Stimulated activated CD4-positive, alpha-beta T cell treated with anti-CD3 and anti-CD28 coated beads, Interleukin-2, amount 100 ng/mL, for 48 hours (primary cell): ENCODE measurements at regions not wholly inside any gene's neighbourhood (a gene's known extent, or its start where the extent isn't known, plus 50 kb on each side); places are given as distances from the start of the nearest gene placed in this dataset.
"Not testable (repeated sequence)": the region's sequence is repeated elsewhere in the genome, so short reads cannot be mapped to it uniquely, and the experiment has no call there.

ENCODE experiments used
- DNase-seq, 2 donors: peaks; one replicate each; pipeline ENCODE4 v3.0.0-alpha.2; 2020

DNA sequence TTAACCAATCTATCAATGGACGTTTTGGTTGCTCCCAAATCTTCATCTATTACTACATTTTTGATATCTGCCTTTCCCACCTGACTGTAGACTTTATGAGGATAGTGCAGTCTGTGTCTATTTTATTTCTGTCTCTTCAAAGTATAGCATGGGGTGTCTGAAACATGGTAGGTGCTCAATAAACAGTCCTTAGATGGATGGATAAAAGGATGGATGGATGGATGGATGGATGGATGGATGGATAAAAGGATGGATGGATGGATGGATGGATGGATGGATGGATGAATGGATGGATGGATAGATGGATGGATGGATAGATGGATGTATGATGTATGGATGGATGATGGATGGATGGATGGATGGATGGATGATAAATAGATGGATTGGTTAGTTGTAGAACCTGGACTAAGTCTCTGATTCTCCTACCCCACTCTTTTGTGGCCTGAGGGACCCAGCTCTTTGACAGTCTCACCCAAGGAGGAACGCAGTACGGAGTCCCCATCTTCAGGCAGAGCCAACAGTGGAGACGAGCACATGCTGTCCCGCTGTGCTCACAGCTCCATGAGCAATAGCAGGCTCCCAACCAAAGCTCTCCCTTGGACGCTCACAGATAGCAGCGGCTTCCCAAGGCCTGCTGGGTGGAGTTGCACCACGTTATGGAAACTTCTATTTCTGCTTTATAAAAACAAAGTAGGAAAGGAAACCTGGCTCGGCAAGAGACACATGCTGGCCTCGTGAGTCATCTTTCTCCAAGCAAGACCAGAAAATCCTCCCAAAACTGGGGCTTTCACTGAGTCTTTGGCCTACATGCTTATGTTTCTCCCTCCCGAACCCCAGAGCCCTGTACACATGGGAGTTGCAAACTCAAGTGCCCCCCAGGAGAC is 448.0 kb downstream of the MIAT start:
- no peak for DNase-seq

DNA sequence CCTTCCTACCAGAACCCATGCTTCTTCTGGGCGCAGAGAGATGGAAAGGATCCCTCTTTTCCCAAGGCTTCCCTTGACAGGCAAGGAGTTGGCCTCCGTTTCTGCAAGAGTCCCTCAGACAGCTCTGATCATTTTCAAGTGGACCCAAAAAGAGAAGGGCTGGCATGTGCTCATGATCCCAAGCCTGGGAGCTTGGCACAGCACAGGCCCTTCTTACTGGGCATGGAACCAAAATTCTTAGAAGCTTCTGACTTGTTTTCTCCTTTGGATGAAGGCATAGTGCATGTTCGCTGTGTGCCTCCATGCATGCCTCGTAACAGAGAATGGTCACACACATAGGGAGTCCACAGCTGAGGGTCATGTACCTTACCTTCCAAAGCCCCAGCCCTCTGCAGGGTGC is 449.6 kb downstream of the MIAT start:
- no peak for DNase-seq

DNA sequence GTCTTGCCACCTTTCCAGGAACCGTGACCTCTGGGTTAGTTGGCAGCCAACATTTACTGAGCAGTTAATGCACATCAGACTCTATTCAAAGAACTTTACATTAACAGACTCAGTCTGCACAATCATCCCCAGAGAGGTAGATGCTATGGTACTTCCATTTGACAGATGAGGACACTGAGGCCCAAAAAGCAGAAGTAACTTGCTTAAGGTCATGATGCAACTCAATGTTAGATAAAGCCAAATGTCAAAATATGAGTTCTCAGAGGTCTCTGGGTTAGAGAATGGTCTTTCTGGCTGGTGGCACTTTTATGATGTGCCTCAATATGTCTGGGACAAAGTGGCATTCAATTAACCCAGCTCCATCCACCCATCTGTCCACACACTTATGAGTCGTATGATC is 450.0 kb downstream of the MIAT start:
- DNase-seq, result no peak

DNA sequence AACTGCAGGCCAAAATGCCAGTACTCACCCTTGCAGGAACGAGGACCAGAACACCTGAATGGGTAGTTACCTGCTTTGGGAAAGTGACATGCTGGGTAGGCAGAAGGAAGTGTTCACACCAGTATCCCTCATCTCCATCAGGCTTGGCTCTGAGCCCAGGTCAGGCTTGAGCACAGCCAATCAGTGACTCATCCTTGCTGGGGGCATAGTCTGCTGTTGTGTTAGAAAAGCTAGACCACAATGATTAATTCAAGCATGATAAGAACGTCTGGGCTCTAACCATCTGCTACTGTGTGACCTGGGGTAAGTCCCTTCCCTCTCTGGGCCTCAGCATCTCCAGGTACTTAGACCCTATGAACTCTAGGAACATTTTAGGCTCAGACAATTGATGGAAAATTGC is 450.4 kb downstream of the MIAT start:
- no peak for DNase-seq

DNA sequence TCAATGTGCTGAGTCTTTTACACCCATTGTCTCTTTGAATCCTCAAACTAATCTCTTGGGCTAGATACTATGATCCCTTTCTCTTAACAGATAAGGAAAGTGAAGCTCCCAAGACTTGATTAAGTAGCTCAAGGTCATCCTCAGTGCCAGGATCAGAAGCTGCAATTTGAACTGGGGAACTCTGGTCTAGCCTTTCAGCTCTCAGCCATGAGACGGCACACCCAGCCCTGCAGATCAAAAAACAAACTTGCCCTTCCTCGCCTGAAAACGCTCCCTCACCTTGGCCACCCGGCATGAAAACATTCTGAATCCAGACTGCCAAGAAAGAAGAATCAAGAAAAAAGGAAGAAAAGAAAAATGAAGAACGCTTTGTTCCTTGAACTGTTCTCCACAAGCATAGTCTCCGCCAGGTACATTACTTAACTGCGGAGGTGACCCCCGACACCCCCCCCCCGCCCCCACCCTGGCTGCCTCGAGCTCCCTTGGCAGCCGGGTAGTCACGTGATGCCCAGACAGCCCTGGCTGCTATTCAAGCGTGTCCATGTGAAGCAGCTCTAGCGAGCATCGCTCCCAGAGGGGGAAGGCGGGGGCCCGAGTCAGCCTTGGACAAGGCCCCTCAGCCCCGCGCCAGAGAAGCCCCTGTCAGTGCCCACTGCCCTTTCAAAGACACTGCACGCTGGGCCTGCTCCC is 451.2 kb downstream of the MIAT start:
- no peak for DNase-seq

DNA sequence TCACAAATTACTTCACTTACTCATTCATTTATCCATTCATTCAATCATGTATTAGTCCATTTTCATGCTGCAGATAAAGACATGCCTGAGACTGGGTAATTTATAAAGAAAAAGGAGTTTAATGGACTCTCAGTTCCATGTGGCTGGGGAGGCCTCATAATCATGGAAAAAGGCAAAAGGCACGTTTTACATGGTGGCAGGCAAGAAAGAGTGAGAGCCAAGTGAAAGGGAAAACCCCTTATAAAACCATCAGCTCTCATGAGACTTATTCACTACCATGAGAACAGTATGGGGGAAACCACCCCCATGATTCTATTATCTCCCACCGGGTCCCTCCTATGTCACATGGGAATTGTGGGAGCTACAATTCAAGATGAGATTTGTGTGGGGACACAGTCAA is 452.0 kb downstream of the MIAT start:
- DNase-seq, result not testable (repeated sequence)

DNA sequence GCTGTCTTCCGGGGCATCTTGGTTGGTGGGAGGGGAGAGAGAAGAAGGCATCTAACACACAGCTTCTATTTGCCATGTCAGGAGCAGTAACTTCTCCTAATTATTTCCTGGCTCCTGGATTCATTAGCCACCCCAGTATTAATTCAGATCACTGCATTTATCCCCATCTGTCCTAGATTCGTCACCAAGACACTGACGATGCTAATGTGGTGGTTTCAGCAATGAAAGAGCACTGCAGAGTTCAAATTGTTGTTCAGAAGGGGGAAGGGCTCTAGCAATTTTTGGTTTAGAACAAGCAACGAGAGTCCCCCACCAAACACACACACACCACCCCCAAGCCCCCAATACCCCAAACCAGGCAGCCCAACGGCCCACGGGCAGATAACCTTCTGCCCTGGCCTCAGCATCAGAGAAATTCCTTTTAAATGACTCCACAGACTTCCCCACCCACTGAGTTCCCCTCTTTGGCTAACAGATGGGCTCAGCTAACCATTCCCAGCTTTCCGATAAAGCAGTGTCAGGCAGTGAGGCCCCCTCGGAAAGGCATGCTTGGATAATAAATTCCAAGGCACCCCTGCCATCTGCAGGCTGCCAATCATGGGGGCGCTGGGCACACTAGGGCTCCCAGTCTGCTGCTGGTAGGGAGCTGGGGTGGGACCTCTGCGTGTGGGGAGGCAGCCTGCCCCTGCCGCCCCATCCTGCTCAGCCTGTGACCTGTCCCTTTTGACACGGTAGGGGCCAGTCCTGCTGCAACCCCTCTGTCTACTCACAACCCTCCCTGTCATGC is 453.5 kb downstream of the MIAT start:
- no peak for DNase-seq

DNA sequence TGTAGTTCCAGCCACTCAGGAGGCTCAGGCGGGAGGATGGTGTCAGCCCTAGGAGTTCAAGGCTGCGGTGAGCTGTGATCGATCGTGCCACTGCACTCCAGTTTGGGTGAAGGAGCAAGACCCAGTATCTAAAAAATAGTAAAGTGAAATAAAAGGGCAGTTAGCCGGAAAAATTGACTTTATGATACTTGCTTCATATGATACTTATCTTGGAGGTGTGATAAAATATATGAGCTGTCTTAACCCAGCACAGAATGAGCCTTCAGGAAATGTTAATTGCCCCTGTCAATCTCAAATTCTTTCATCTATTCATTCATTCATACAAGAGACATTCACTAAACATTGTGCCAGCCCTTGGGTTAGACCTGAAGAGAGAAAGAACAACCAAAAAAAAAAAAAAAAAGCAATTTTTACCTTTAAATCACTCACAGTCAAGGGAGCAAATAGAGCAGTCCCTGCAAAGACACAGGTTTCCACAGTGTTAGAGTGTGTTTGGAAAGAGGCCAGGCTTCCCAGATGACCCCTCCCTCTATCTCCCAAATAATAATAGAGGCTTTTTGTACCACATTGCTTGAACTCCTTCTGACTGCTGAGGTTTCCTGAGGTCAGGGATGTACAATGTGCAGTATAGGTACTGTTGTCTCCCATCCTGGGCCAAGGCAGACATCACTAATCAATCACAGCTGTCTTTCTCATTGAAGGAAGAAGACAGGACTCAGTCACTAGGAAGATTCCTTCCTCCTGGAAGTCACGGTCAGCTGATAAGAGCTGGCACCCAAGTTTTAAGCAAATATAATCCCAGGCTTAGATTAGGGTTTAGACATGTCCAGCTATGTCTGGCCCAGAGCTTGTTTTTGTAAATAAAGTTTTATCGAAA is 454.6 kb downstream of the MIAT start:
- no peak for DNase-seq

DNA sequence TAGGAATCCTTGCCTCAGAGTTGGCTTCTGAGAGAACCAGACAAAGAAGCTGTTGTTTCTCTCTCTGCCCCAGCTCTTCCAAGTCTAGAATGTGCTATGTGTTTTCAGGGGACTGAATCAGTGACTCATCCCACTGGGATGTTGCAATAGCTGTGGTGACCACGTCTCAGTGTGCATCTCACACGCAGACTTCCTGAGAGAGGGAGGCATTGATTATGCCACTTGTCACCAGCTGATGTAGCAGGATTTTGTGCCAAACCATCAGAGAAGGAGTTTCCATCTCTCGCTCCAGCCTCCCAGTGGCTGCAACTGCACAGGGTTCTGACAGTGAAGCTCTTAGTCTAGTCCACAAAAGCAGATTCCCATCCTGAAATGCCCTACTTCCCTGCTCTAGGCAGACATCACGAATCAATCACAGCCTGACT is 455.8 kb downstream of the MIAT start:
- DNase-seq, result no peak

DNA sequence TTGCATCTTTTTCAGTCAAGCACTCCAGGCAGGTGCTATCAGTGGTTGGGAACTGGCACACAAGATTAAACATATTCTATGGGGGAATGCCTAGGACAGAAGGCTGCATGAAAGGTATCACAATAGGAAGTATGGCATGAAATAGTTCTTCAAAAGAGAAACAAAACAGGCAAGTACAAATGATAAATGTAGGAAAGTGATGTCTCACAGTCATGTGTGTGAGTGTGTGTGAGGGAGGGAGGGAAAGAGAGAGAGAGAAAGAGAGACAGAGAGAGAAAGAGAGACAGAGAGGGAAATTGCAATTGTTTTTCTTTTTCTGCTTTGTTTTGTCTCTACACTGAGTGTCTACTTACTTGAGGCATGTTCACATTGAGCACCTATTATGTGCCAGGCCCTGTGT is 456.3 kb downstream of the MIAT start:
- no peak for DNase-seq

DNA sequence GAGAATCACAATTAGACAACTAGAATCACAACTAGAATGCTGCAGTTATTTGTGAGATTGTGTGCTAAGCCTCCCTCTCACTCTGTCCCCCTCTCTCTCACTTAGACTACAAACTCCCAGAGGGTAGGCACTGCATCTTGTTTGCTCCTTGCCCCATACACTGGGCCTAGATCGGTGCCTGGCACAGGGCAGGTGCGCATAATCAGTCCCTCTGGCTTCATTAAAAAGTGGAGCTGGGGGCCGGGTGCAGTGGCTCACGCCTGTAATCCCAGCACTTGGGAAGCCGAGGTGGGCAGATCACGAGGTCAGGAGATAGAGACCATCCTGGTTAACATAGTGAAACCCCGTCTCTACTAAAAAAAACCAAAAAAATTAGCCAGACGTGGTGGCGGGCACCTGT is 456.8 kb downstream of the MIAT start:
- no peak for DNase-seq

DNA sequence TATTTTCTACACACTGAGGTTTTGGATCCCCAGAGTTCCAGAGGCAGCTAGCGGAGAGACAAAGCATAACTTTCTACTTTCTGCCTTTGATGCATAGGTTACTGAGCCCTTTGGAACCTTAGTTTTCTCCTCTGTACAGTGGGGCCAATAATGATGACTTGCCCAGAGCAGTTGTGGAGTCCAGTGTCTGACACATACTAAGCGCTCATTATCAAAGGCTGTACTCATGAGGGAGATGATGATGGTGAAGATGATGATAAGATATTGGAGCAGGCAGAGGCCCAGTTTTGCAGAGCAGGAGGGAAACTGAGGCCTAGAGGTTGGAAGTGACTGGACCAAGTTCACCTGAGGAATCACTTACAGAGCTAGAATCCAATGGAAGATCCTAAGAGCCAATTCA is 458.0 kb downstream of the MIAT start:
- DNase-seq, result no peak

DNA sequence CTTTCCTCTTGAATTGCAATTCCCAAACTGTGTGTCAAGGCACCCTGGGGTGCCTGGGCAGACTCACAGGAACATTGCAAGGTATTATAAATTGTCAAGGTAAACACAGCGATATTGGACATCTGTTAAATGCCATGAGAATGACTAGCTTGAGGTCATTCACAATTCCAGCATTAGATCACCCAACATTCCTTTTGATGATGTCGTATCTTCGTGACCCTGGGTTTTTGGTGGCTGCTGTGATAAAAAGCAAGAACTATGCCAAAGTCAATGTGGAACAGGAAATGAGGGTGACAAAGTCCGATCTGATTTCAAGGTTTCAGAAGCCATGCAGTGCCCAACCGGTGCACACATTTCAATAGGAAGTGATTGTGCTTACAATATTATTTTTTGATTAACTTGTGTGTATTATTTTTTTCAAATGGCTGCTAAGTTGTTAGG is 458.4 kb downstream of the MIAT start:
- no peak for DNase-seq

DNA sequence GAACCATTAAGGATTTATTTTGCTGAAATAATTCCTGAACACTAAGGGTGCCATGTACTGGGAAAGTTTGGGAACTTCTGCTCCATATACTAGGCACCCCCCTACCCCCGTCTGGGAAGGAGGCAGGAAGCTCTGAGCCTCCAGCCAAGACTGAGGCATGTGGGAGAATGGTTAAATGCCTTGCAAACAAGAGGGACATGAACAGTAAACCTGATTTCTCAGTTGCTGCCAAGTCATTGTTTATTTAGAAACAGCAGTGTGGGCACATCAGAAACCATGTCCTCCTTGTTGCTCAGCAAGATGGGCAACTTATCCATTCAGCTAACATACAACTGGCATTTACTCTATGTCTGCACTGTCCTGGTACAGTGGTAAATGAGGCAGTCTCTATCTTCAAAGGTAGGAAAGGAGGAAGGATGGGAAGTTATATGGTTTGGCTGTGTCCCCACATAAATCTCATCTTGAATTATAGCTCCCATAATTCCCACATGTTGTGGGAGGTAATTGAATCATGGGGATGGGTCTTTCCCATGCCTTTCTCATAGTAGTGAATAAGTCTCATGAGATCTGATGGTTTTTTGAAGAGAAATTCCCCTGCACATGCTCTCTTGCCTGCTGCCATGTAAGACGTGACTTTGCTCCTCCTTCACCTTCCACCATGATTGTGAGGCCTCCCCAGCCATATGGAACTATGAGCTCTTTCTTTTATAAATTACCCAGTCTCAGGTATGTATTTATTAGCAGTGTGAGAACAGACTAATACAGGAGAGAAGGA is 459.1 kb downstream of the MIAT start:
- DNase-seq, result no peak

DNA sequence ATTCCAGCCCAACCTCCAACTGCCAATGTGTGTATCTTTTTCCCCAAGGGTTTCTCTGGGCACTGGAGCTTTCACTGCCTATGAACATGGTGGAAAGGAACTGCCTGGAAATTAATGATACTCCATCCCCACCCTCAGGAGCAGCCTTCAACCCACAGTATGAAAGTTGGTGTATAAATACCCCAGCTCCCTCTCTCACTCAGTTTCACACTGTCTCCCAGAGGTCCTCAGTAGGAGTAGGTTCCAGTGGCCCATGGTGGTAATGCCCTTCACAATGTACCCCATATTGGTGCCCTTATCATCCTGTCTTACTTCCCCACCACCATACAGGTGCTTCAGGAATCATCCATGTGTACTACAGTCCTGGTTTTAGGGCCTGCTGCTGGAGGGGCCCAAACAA is 462.6 kb downstream of the MIAT start:
- no peak for DNase-seq

DNA sequence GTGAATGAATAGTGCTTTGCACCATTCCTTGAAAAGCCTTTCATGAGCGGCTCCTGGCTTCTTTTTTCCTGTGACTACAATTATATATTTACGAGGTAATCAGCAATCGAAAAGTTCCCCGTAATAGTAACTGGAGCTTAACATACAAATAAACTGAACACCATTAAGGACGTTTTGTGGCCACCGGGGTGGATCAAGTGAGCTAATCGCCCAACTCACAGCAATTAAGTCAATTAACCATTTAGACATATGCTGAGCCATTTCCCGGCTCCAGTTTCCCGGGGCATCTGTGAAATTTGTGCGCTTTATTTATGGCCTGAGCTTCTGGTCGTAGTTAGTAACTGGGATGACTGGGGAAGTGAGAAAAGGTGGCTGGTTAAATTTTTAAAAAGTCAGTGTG is 465.2 kb downstream of the MIAT start:
- DNase-seq, result no peak

DNA sequence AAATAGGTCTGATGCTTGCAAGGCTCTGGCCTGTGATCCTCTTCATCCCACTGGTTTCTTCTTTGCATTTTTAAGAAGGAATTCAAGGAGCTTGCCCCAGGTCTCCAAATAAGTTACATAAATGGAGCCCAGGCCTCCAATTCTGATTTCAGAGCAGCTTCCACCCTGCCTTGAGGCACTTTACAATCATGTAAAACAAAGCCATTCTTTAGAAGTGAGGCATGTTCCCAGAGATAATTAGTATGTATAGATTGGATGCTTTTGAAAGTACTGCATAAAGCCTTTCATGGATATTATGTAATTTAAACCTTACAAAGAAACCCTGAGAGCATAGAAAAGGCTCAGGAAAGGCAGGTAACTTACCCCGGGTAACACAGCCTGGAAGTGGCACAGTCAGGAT is 466.5 kb downstream of the MIAT start:
- DNase-seq, result no peak

DNA sequence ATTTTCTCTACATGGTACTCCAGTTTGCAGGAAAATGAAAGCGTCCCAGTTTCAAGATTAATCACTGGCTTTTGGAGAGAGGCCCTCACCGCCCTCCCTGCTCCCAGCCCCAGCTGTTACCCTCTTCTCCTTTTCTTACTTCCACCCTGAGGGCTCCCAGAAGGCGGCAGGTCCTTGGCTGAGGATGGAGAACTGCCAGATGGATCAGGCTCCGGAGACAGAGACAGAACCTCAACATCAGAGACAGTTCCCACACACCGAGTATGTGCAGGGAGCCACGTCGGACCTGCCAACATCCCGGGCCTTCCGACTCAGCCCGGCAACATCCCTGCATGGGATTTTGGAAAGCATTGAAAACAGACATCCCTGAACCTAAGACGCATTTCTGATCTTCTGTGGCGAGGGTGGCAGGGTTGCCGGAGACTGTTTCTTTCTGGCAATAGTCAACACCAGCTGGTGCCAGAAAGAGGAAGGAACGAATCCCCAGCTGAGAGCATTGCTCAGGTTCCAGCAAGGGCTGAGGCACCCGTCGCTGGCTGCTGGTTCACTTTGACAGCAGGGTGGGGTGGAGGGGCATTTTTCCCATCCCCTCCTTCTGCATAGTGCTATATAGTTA is 467.1 kb downstream of the MIAT start:
- DNase-seq, result no peak

DNA sequence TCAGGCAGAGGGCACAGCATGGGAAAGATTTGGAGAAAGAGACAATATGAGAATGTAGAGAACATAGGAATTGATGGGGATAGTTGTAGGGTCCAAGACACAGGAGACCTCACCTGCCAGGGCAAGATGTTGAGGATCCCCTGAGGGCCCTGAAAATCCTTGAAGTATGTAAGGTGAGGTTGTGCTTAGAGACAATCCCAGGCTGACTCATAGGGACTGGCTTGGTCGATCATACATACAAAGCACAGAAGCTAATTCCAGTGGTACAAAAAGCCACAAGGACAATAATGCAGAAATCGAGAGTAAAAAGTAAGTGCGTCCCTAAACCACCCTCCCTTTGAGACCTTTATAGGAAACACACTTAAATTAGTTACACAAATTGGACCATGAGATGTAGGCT is 468.2 kb downstream of the MIAT start:
- DNase-seq, result no peak

DNA sequence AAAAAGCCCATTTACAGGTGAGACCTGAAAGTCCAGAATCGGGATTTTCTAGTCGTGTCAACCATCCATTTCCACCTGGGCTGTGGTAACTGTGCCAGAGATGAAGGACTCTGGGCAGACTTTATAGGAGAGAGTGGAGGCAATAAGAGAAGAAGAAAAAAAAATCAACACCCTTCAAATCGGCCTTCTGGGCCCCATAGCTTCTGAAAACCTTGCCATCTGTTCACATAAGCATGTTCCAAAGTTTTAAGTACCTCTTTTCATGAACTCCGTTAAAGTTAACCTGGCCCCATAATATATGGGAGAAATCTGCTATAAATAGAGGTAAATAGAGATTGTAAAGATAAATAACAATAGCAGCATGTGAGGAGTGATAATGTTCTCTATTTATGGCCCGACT is 470.5 kb downstream of the MIAT start:
- no peak for DNase-seq

DNA sequence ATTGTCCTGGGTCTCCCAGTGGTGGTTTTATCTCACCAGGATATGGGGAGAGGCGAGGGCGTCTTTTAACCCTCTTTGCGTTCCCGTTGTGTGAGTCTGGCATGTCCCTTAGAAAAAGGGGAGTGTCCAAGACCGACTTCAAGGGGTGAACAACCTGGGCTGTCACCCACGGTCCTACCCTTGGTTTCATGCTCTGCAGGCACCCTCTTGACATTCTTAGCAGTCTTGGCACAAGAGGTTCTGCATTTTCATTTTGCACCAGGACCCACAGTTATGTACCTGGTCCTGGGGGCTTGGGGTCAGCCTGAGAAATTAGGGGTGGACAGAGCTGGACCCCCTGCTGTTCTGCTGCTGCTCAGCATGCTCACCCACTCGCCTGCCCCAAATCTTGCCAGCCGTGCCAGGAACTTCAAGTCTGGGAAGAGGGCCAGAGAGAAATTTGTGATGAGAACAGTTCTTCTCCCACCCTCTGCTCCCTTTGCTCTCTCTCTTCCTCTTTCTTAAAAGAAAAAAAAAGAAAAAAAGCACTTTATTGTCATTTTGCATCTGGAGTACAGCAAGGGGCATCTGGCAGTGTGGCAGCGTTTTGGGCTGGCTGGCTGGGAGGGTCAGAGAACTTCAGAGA is 471.2 kb downstream of the MIAT start:
- no peak for DNase-seq
